ENCODE measurements at regions not wholly inside any gene's neighbourhood (a gene's known extent, or its start where the extent isn't known, plus 50 kb on each side); places are given as distances from the start of the nearest gene placed in this dataset.

GRCh38 chr2:43160778-43161177 lies 65.6 kb downstream of the ZFP36L2 start:
- H3K36me3 ChIP-seq (ENCODE audit: control insufficient read depth in 2 of 2, insufficient read depth in 2 of 2, low read length in 2 of 2): no peaks in the 10 kb centered on the region
- no peaks in the 10 kb centered on the region for H3K27me3 ChIP-seq (ENCODE audit: control insufficient read depth in 1 of 2, insufficient read depth in 2 of 2, low read length in 2 of 2)
- H3K27ac ChIP-seq (ENCODE audit: low read length): no peak overlapping the region
- H3K9me3 ChIP-seq (ENCODE audit: control insufficient read depth in 2 of 2, low read length in 2 of 2): no peaks in the 10 kb centered on the region
- H3K4me3 ChIP-seq (ENCODE audit: low read length in 2 of 2): no peak overlapping the region
- no peak overlapping the region for H3K9ac ChIP-seq (ENCODE audit: low read length in 2 of 2)
- H3K4me1 ChIP-seq (ENCODE audit: control insufficient read depth, insufficient read depth, low read length): peaks cover 33% of the 10 kb centered on the region

GRCh38 chr2:43159797-43160196 lies 66.6 kb downstream of the ZFP36L2 start:
- Histone ChIP-seq H3K27me3 (ENCODE audit: control insufficient read depth in 1 of 2, insufficient read depth in 2 of 2, low read length in 2 of 2) (no peaks in the 10 kb centered on the region), H3K27ac (ENCODE audit: low read length) (peak overlapping the region; percentile 87), H3K36me3 (ENCODE audit: control insufficient read depth in 2 of 2, insufficient read depth in 2 of 2, low read length in 2 of 2) (no peaks in the 10 kb centered on the region), H3K9me3 (ENCODE audit: control insufficient read depth in 2 of 2, low read length in 2 of 2) (no peaks in the 10 kb centered on the region), H3K4me3 (ENCODE audit: low read length in 2 of 2) (no peak overlapping the region), H3K9ac (ENCODE audit: low read length in 2 of 2) (no peak overlapping the region), H3K4me1 (ENCODE audit: control insufficient read depth, insufficient read depth, low read length) (peaks cover 33% of the 10 kb centered on the region)

GRCh38 chr2:43158259-43158880 lies 68.0 kb downstream of the ZFP36L2 start:
- Histone ChIP-seq H3K27ac (ENCODE audit: low read length) (peak overlapping the region; percentile 87), H3K27me3 (ENCODE audit: control insufficient read depth in 1 of 2, insufficient read depth in 2 of 2, low read length in 2 of 2) (no peaks in the 10 kb centered on the region), H3K36me3 (ENCODE audit: control insufficient read depth in 2 of 2, insufficient read depth in 2 of 2, low read length in 2 of 2) (no peaks in the 10 kb centered on the region), H3K4me3 (ENCODE audit: low read length in 2 of 2) (peak overlapping the region; percentile 13 to 64), H3K9me3 (ENCODE audit: control insufficient read depth in 2 of 2, low read length in 2 of 2) (no peaks in the 10 kb centered on the region), H3K4me1 (ENCODE audit: control insufficient read depth, insufficient read depth, low read length) (peaks cover 30% of the 10 kb centered on the region), H3K9ac (ENCODE audit: low read length in 2 of 2) (peak overlapping the region; percentile 59 to 69)

- H3K9me3 ChIP-seq (ENCODE audit: control insufficient read depth in 2 of 2, low read length in 2 of 2): no peaks in the 10 kb centered on the region
- H3K4me1 ChIP-seq (ENCODE audit: control insufficient read depth, insufficient read depth, low read length): peaks cover 34% of the 10 kb centered on the region
- peak overlapping the region; percentile 87 for H3K27ac ChIP-seq (ENCODE audit: low read length)
- H3K36me3 ChIP-seq (ENCODE audit: control insufficient read depth in 2 of 2, insufficient read depth in 2 of 2, low read length in 2 of 2): no peaks in the 10 kb centered on the region
- H3K9ac ChIP-seq (ENCODE audit: low read length in 2 of 2): no peak overlapping the region
- H3K4me3 ChIP-seq (ENCODE audit: low read length in 2 of 2): no peak overlapping the region
- H3K27me3 ChIP-seq (ENCODE audit: control insufficient read depth in 1 of 2, insufficient read depth in 2 of 2, low read length in 2 of 2): no peaks in the 10 kb centered on the region
Measured at GRCh38 chr2:43157506-43158246, 68.7 kb downstream of the ZFP36L2 start.

- Histone ChIP-seq H3K27ac (ENCODE audit: low read length) (no peak overlapping the region), H3K27me3 (ENCODE audit: control insufficient read depth in 1 of 2, insufficient read depth in 2 of 2, low read length in 2 of 2) (no peaks in the 10 kb centered on the region), H3K9me3 (ENCODE audit: control insufficient read depth in 2 of 2, low read length in 2 of 2) (no peaks in the 10 kb centered on the region), H3K4me1 (ENCODE audit: control insufficient read depth, insufficient read depth, low read length) (peaks cover 34% of the 10 kb centered on the region), H3K4me3 (ENCODE audit: low read length in 2 of 2) (no peak overlapping the region), H3K36me3 (ENCODE audit: control insufficient read depth in 2 of 2, insufficient read depth in 2 of 2, low read length in 2 of 2) (no peaks in the 10 kb centered on the region), H3K9ac (ENCODE audit: low read length in 2 of 2) (no peak overlapping the region)
Measured at GRCh38 chr2:43155851-43156411, 70.5 kb downstream of the ZFP36L2 start.

GRCh38 chr2:43154685-43155084 lies 71.7 kb downstream of the ZFP36L2 start:
- H3K4me1 ChIP-seq (ENCODE audit: control insufficient read depth, insufficient read depth, low read length): peaks cover 27% of the 10 kb centered on the region

GRCh38 chr2:43152741-43153647 lies 73.4 kb downstream of the ZFP36L2 start:
- Histone ChIP-seq H3K27ac (ENCODE audit: low read length) (no peak overlapping the region), H3K4me3 (ENCODE audit: low read length in 2 of 2) (no peak overlapping the region), H3K9me3 (ENCODE audit: control insufficient read depth in 2 of 2, low read length in 2 of 2) (no peaks in the 10 kb centered on the region), H3K9ac (ENCODE audit: low read length in 2 of 2) (no peak overlapping the region), H3K27me3 (ENCODE audit: control insufficient read depth in 1 of 2, insufficient read depth in 2 of 2, low read length in 2 of 2) (no peaks in the 10 kb centered on the region), H3K4me1 (ENCODE audit: control insufficient read depth, insufficient read depth, low read length) (peaks cover 11% of the 10 kb centered on the region), H3K36me3 (ENCODE audit: control insufficient read depth in 2 of 2, insufficient read depth in 2 of 2, low read length in 2 of 2) (no peaks in the 10 kb centered on the region)

More at GRCh38 chr2:43154685-43155084, 71.7 kb downstream of the ZFP36L2 start:
- no peaks in the 10 kb centered on the region for H3K36me3 ChIP-seq (ENCODE audit: control insufficient read depth in 2 of 2, insufficient read depth in 2 of 2, low read length in 2 of 2)
- no peak overlapping the region for H3K4me3 ChIP-seq (ENCODE audit: low read length in 2 of 2)
- no peak overlapping the region for H3K9ac ChIP-seq (ENCODE audit: low read length in 2 of 2)
- H3K27me3 ChIP-seq (ENCODE audit: control insufficient read depth in 1 of 2, insufficient read depth in 2 of 2, low read length in 2 of 2): no peaks in the 10 kb centered on the region
- no peaks in the 10 kb centered on the region for H3K9me3 ChIP-seq (ENCODE audit: control insufficient read depth in 2 of 2, low read length in 2 of 2)
- no peak overlapping the region for H3K27ac ChIP-seq (ENCODE audit: low read length)

- Histone ChIP-seq H3K9ac (ENCODE audit: low read length in 2 of 2) (no peak overlapping the region), H3K4me3 (ENCODE audit: low read length in 2 of 2) (no peak overlapping the region), H3K4me1 (ENCODE audit: control insufficient read depth, insufficient read depth, low read length) (peaks cover 4% of the 10 kb centered on the region), H3K27me3 (ENCODE audit: control insufficient read depth in 1 of 2, insufficient read depth in 2 of 2, low read length in 2 of 2) (no peaks in the 10 kb centered on the region), H3K9me3 (ENCODE audit: control insufficient read depth in 2 of 2, low read length in 2 of 2) (no peaks in the 10 kb centered on the region), H3K27ac (ENCODE audit: low read length) (no peak overlapping the region), H3K36me3 (ENCODE audit: control insufficient read depth in 2 of 2, insufficient read depth in 2 of 2, low read length in 2 of 2) (no peaks in the 10 kb centered on the region)
Measured at GRCh38 chr2:43152186-43152585, 74.2 kb downstream of the ZFP36L2 start.

GRCh38 chr2:43149482-43150107 lies 76.8 kb downstream of the ZFP36L2 start:
- Histone ChIP-seq H3K4me1 (ENCODE audit: control insufficient read depth, insufficient read depth, low read length) (peaks cover 5% of the 10 kb centered on the region), H3K9me3 (ENCODE audit: control insufficient read depth in 2 of 2, low read length in 2 of 2) (no peaks in the 10 kb centered on the region), H3K36me3 (ENCODE audit: control insufficient read depth in 2 of 2, insufficient read depth in 2 of 2, low read length in 2 of 2) (no peaks in the 10 kb centered on the region), H3K9ac (ENCODE audit: low read length in 2 of 2) (no peak overlapping the region), H3K27me3 (ENCODE audit: control insufficient read depth in 1 of 2, insufficient read depth in 2 of 2, low read length in 2 of 2) (no peaks in the 10 kb centered on the region), H3K27ac (ENCODE audit: low read length) (no peak overlapping the region), H3K4me3 (ENCODE audit: low read length in 2 of 2) (no peak overlapping the region)

- Histone ChIP-seq H3K9ac (ENCODE audit: low read length in 2 of 2) (no peak overlapping the region), H3K36me3 (ENCODE audit: control insufficient read depth in 2 of 2, insufficient read depth in 2 of 2, low read length in 2 of 2) (no peaks in the 10 kb centered on the region), H3K27ac (ENCODE audit: low read length) (no peak overlapping the region), H3K4me1 (ENCODE audit: control insufficient read depth, insufficient read depth, low read length) (peaks cover 2% of the 10 kb centered on the region), H3K4me3 (ENCODE audit: low read length in 2 of 2) (no peak overlapping the region), H3K9me3 (ENCODE audit: control insufficient read depth in 2 of 2, low read length in 2 of 2) (no peaks in the 10 kb centered on the region), H3K27me3 (ENCODE audit: control insufficient read depth in 1 of 2, insufficient read depth in 2 of 2, low read length in 2 of 2) (no peaks in the 10 kb centered on the region)
Measured at GRCh38 chr2:43146083-43146482, 80.3 kb downstream of the ZFP36L2 start.
